OCI-LY7 (cell line): ENCODE measurements at regions not wholly inside any gene's neighbourhood (a gene's known extent, or its start where the extent isn't known, plus 50 kb on each side); places are given as distances from the start of the nearest gene placed in this dataset.

Experiments used
- EZH2phosphoT487 ChIP-seq: fragments of 200-600 bp; sonication (generic); IDR thresholded peaks from 2 replicates; pipeline ENCODE4 v1.6.1; 2018; ENCODE audit warnings: low read depth, borderline replicate concordance, mild to moderate bottlenecking, mixed run types, antibody characterized with exemption, low read length, moderate library complexity, mixed read lengths
- TF ChIP-seq, protein P1 (sequence below): fragments of 200-600 bp; sonication (generic); conservative IDR thresholded peaks from 2 replicates; pipeline ENCODE4 v1.5.1; 2014; ENCODE audit warnings: mild to moderate bottlenecking, antibody characterized with exemption, low read length, moderate library complexity, mixed read lengths

DNA sequence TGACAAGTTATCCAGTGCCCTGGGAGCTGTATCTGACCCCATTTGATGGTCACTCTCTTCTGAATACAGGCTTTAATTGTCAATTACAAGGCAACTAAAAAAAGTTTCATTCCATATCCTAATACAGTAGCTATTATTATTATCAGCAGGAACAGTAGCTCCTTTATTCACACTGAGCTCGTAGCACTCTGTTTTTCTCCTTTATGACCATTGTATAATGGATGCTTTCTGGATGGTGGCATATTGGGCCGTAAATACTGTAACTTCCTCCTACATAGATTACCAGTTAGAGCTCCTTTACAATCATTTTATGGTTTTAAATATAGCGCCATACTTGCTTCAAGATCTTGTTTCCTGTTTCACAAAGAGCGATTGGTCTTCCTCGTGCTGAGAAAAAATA, 1040.3 kb downstream of the TSN start:
- TF ChIP-seq, protein P1, sequence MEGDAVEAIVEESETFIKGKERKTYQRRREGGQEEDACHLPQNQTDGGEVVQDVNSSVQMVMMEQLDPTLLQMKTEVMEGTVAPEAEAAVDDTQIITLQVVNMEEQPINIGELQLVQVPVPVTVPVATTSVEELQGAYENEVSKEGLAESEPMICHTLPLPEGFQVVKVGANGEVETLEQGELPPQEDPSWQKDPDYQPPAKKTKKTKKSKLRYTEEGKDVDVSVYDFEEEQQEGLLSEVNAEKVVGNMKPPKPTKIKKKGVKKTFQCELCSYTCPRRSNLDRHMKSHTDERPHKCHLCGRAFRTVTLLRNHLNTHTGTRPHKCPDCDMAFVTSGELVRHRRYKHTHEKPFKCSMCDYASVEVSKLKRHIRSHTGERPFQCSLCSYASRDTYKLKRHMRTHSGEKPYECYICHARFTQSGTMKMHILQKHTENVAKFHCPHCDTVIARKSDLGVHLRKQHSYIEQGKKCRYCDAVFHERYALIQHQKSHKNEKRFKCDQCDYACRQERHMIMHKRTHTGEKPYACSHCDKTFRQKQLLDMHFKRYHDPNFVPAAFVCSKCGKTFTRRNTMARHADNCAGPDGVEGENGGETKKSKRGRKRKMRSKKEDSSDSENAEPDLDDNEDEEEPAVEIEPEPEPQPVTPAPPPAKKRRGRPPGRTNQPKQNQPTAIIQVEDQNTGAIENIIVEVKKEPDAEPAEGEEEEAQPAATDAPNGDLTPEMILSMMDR = no peak
- no peak for TF ChIP-seq EZH2phosphoT487
